Caco-2 (cell line): ENCODE measurements at regions not wholly inside any gene's neighbourhood (a gene's known extent, or its start where the extent isn't known, plus 50 kb on each side); places are given as distances from the start of the nearest gene placed in this dataset.

Experiments used
- BruUV-seq: library from RNA; stranded (reverse); fragments of 400-500 nt; replicated peaks from 2 replicates; lab custom pipeline; 2021; lab: Mats Ljungman, UMichigan
- CTCF ChIA-PET: fragments of 300-600 bp; sonication (Branson Sonifier 250); formaldehyde crosslinking; loops from one replicate; lab custom pipeline; 2022; ENCODE audit warnings: antibody characterized with exemption; lab: Charles Lee
- POLR2A ChIA-PET: fragments of 300-600 bp; sonication (Branson Sonifier 250); formaldehyde crosslinking; loops from one replicate; lab custom pipeline; 2022; ENCODE audit warnings: antibody characterized with exemption; lab: Charles Lee
- DNase-seq, 2 experiments: peaks; one replicate each; pipeline versions ENCODE4 v3.0.0 to v3.0.0-alpha.2; 2020 to 2022
- H3K27me3 ChIP-seq: replicated peaks from 2 replicates; pipeline ENCODE4 v1.6.0; 2011; ENCODE audit warnings: low read length; ENCODE audit not compliant: control insufficient read depth, insufficient read depth
- H3K36me3 ChIP-seq: 2 replicates; pipeline ENCODE4 v1.5.1; 2011; ENCODE audit warnings: low read length; ENCODE audit not compliant: control insufficient read depth, insufficient read depth
- H3K4me1 ChIP-seq: fragments of 250-450 bp; sonication (Bioruptor Pico); 2 replicates; pipeline ENCODE4 v1.5.1; 2020; ENCODE audit warnings: mild to moderate bottlenecking
- H3K4me3 ChIP-seq: 2 replicates; pipeline ENCODE4 v1.5.1; 2011; ENCODE audit warnings: low read depth, mild to moderate bottlenecking, control low read depth, low read length
- H3K9me3 ChIP-seq: fragments of 250-450 bp; sonication (Bioruptor Pico); 2 replicates; pipeline ENCODE4 v1.5.1; 2020; ENCODE audit warnings: mild to moderate bottlenecking, moderate library complexity
- H3K27ac Mint-ChIP-seq: one replicate; pipeline ENCODE4 v1.8.0; 2022; ENCODE audit warnings: mixed read lengths; ENCODE audit not compliant: unreplicated experiment
- H3K27me3 Mint-ChIP-seq: one replicate; pipeline ENCODE4 v1.8.0; 2022; ENCODE audit warnings: mixed read lengths; ENCODE audit not compliant: insufficient read depth, unreplicated experiment
- H3K36me3 Mint-ChIP-seq: one replicate; pipeline ENCODE4 v1.8.0; 2022; ENCODE audit warnings: mild to moderate bottlenecking, mixed read lengths; ENCODE audit not compliant: insufficient read depth, unreplicated experiment
- H3K4me1 Mint-ChIP-seq: one replicate; pipeline ENCODE4 v1.8.0; 2022; ENCODE audit warnings: low read depth, mixed read lengths; ENCODE audit not compliant: unreplicated experiment
- H3K4me3 Mint-ChIP-seq: one replicate; pipeline ENCODE4 v1.8.0; 2022; ENCODE audit warnings: mild to moderate bottlenecking, moderate library complexity, mixed read lengths; ENCODE audit not compliant: unreplicated experiment
- H3K9me3 Mint-ChIP-seq: one replicate; pipeline ENCODE4 v1.8.0; 2022; ENCODE audit warnings: mixed read lengths; ENCODE audit not compliant: unreplicated experiment
- CTCF ChIP-seq, 2 experiments: fragments of 200-600 bp in 1 of 2; IDR thresholded peaks; 1 replicate in 1 of 2; 2 replicates in 1 of 2; pipeline versions ENCODE4 v1.5.1 to v1.8.0; 2011 to 2022; ENCODE audit warnings: antibody characterized with exemption in 1 of 2, control low read depth in 1 of 2, inconsistent platforms in 1 of 2, low read depth in 1 of 2, low read length in 1 of 2, mild to moderate bottlenecking in 1 of 2, moderate library complexity in 1 of 2; ENCODE audit not compliant: insufficient read depth in 1 of 2, severe bottlenecking in 1 of 2, unreplicated experiment in 1 of 2
- intact Hi-C: fragments of 100-400 bp; cut with micrococcal nuclease; formaldehyde crosslinking; loops from one replicate; pipeline ENCODE4 v1.10.0; 2022; ENCODE audit not compliant: unreplicated experiment

- CTCF ChIA-PET = interaction anchor here (1.1 kb wide), 1 partner anchor 191 kb away, joined by 3 read pairs; no protein-coding TSS in a partner anchor
- H3K4me1 ChIP-seq = no peaks in the 10 kb centered on the region
- Mint-ChIP-seq H3K27ac (no peak overlapping the region), H3K9me3 (peaks cover 15% of the 10 kb centered on the region), H3K36me3 (no peaks in the 10 kb centered on the region), H3K4me3 (no peak overlapping the region), H3K4me1 (no peaks in the 10 kb centered on the region), H3K27me3 (no peaks in the 10 kb centered on the region)
- POLR2A ChIA-PET = no interaction called here
- H3K4me3 ChIP-seq = no peak overlapping the region
- H3K27me3 ChIP-seq = no peaks in the 10 kb centered on the region
- H3K9me3 ChIP-seq = no peaks in the 10 kb centered on the region
- BruUV-seq = no TSS peak
- no peak for DNase-seq
- intact Hi-C loops = no loop called here
- TF ChIP-seq CTCF (IDR thresholded peaks at IDR 0.05; ENCODE audit: insufficient read depth in 1 of 2, low read depth in 1 of 2, low read length in 1 of 2, severe bottlenecking in 1 of 2, unreplicated experiment in 1 of 2) = no peak
- no peaks in the 10 kb centered on the region for H3K36me3 ChIP-seq
These were observed 53.8 kb upstream of the KCNMB1 start for GRCh38 chr5:170442921-170443320.

GRCh38 chr5:170442391-170442790, 53.2 kb upstream of the KCNMB1 start:
- Mint-ChIP-seq H3K4me3 (no peak overlapping the region), H3K4me1 (no peaks in the 10 kb centered on the region), H3K27ac (no peak overlapping the region), H3K27me3 (no peaks in the 10 kb centered on the region), H3K9me3 (peaks cover 10% of the 10 kb centered on the region), H3K36me3 (no peaks in the 10 kb centered on the region)
- no TSS peak for BruUV-seq
- H3K4me3 ChIP-seq = no peak overlapping the region
- intact Hi-C loops = no loop called here
- ChIA-PET CTCF (interaction anchor here (0.6 to 1.1 kb wide), 2 partner anchors 191 to 993 kb away, joined by 3 read pairs; no protein-coding TSS in a partner anchor), POLR2A (no interaction called here)
- no peak for TF ChIP-seq CTCF (IDR thresholded peaks at IDR 0.05; ENCODE audit: insufficient read depth in 1 of 2, low read depth in 1 of 2, low read length in 1 of 2, severe bottlenecking in 1 of 2, unreplicated experiment in 1 of 2)
- no peaks in the 10 kb centered on the region for H3K27me3 ChIP-seq
- H3K4me1 ChIP-seq = no peaks in the 10 kb centered on the region
- DNase-seq = no peak
- no peaks in the 10 kb centered on the region for H3K36me3 ChIP-seq
- H3K9me3 ChIP-seq = no peaks in the 10 kb centered on the region

- Histone ChIP-seq H3K27me3 (no peaks in the 10 kb centered on the region), H3K4me3 (no peak overlapping the region), H3K4me1 (no peaks in the 10 kb centered on the region), H3K9me3 (no peaks in the 10 kb centered on the region), H3K36me3 (no peaks in the 10 kb centered on the region)
- H3K36me3 Mint-ChIP-seq = no peaks in the 10 kb centered on the region
- intact Hi-C loops = no loop called here
- H3K9me3 Mint-ChIP-seq = no peaks in the 10 kb centered on the region
- BruUV-seq = no TSS peak
- no peak overlapping the region for H3K27ac Mint-ChIP-seq
- ChIA-PET CTCF (interaction anchor here (0.6 kb wide), 1 partner anchor 15 kb away, joined by 4 read pairs; no protein-coding TSS in a partner anchor), POLR2A (no interaction called here)
- H3K27me3 Mint-ChIP-seq = no peaks in the 10 kb centered on the region
- no peak for TF ChIP-seq CTCF (IDR thresholded peaks at IDR 0.05; ENCODE audit: insufficient read depth in 1 of 2, low read depth in 1 of 2, low read length in 1 of 2, severe bottlenecking in 1 of 2, unreplicated experiment in 1 of 2)
- no peaks in the 10 kb centered on the region for H3K4me1 Mint-ChIP-seq
- H3K4me3 Mint-ChIP-seq = no peak overlapping the region
- DNase-seq = no peak
These were observed 52.2 kb upstream of the KCNMB1 start for GRCh38 chr5:170441393-170441784.
